ENCODE measurements at regions not wholly inside any gene's neighbourhood (a gene's known extent, or its start where the extent isn't known, plus 50 kb on each side); places are given as distances from the start of the nearest gene placed in this dataset.

DNA sequence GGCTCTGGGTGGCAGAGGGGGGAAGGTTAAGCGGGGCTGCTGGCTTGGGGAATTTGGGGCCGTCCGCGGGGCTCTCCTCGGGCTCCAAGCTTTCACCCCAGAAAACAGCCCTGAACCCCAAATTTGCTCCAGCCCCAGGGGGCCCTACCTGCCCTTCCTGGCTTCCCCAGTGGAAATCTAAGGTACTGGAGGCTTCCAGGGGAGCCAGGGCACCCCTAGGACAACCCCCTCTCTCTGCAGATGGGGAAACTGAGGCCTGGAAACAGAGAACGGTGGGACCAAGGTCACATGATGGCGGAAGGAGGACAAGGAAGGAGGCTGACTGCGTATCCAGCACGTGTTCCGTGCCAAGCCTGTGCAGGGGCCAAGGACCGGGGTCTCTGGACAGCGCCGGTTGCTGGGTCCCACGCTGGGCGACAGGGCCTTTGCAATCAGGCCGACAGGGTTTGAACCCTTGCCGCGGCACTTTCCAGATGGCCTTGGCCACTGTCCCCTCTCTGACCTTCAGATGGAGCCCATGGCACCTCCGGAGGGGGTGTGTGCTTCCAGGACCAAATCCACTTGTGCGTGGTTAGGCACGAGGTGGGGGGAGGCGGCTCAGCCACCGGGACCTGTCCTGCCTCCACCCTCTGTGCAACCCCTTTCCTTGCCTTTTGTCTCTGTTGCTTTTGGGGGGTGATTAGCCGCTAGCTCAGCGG, 183.1 kb downstream of the C9orf50 start:
- Histone ChIP-seq H3K36me3 (no peaks in the 10 kb centered on the region), H3K4me3 (peak overlapping the region; percentile 33 to 65 (median 54)), H3K27me3 (peaks cover 0 to 27% (median 0%) of the 10 kb centered on the region in 9 donors), H3K9me3 (peaks cover 0 to 4% (median 0%) of the 10 kb centered on the region in 12 donors), H3K27ac (peak overlapping the region; percentile 20 to 86 (median 72)), H3K4me1 (peaks cover 0 to 24% (median 14%) of the 10 kb centered on the region in 12 donors)
- intact Hi-C loops (cut with DNase I) = loop anchor here in 2 of 10 donors (1.0 to 2.0 kb wide), 3 partner anchors 21 to 55 kb away; no protein-coding TSS in a partner anchor
- ATAC-seq = peak in 3 of 4 donors; percentile 40 to 47 (median 43)
- no peak for TF ChIP-seq POLR2A (IDR thresholded peaks at IDR 0.05)
- TF ChIP-seq, protein P1, sequence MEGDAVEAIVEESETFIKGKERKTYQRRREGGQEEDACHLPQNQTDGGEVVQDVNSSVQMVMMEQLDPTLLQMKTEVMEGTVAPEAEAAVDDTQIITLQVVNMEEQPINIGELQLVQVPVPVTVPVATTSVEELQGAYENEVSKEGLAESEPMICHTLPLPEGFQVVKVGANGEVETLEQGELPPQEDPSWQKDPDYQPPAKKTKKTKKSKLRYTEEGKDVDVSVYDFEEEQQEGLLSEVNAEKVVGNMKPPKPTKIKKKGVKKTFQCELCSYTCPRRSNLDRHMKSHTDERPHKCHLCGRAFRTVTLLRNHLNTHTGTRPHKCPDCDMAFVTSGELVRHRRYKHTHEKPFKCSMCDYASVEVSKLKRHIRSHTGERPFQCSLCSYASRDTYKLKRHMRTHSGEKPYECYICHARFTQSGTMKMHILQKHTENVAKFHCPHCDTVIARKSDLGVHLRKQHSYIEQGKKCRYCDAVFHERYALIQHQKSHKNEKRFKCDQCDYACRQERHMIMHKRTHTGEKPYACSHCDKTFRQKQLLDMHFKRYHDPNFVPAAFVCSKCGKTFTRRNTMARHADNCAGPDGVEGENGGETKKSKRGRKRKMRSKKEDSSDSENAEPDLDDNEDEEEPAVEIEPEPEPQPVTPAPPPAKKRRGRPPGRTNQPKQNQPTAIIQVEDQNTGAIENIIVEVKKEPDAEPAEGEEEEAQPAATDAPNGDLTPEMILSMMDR (IDR thresholded peaks at IDR 0.05) = peak in 3 of 12 donors; percentile 3 to 24 (median 14)
- 16 to 33% (median 20%) methylated on average over 20 to 25 of the region's 25 CpGs for WGBS, 4 donors
- DNase-seq = peak in 3 of 5 donors; percentile 35 to 57 (median 45)

DNA sequence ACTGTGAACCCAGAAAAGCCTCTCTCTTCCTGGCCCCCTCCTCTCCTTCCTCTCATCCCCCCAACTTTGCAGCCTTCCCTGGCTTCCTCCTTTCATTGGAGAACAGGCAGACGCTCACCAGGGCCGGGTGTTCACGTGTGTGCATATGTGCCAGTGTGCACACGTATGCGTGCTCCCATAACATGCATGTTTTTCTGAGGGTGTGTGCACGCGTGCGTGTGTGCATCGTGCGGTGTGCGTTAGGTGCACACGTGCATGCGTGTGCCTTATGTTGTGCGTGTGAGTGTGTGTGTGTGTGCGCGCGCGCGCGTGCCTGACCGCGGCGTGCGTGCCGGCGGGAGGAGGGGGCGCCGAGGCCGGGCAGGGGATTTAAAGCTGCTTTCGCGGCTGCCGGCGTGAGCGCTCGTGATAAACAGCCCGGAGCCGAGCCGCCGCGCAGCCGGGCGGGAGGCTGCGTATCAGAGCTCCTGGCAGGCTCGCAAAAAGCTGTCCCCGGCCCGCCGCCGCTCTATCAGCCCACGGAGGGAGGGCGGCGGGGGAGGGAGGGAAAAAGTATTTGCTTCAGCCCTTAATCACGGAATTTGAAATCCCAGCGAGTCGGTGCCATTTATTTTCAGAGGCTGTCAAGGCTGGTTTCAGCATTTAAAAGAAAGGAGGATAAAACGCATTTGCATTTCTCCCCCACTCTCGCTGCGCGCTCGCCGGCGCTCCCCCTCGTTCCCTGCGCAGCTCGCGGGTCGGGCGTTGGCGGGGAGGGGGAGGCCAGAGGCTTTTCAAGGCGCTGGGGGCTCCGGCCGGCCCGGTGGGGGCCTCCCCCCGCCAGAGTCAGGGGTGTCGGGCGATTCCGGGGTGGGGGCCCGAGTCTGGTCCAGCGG, 183.9 kb downstream of the C9orf50 start:
- Histone ChIP-seq H3K27ac (peak overlapping the region; percentile 20 to 86 (median 72)), H3K4me3 (peak overlapping the region; percentile 33 to 65 (median 54)), H3K36me3 (no peaks in the 10 kb centered on the region), H3K4me1 (peaks cover 0 to 27% (median 14%) of the 10 kb centered on the region in 12 donors), H3K9me3 (peaks cover 0 to 4% (median 0%) of the 10 kb centered on the region in 12 donors), H3K27me3 (peaks cover 0 to 27% (median 0%) of the 10 kb centered on the region in 9 donors)
- TF ChIP-seq, protein P1 (IDR thresholded peaks at IDR 0.05) = no peak
- no peak for TF ChIP-seq POLR2A (IDR thresholded peaks at IDR 0.05)
- ATAC-seq (peak; percentile 45 to 88 (median 82)), DNase-seq (peak; percentile 67 to 86 (median 78))
- 3 to 9% (median 5%) methylated on average over 64 to 78 of the region's 78 CpGs for WGBS, 4 donors
- intact Hi-C loops (cut with DNase I) = loop anchor here in 1 of 10 donors (1.0 to 2.0 kb wide), 2 partner anchors 45 to 54 kb away; no protein-coding TSS in a partner anchor

DNA sequence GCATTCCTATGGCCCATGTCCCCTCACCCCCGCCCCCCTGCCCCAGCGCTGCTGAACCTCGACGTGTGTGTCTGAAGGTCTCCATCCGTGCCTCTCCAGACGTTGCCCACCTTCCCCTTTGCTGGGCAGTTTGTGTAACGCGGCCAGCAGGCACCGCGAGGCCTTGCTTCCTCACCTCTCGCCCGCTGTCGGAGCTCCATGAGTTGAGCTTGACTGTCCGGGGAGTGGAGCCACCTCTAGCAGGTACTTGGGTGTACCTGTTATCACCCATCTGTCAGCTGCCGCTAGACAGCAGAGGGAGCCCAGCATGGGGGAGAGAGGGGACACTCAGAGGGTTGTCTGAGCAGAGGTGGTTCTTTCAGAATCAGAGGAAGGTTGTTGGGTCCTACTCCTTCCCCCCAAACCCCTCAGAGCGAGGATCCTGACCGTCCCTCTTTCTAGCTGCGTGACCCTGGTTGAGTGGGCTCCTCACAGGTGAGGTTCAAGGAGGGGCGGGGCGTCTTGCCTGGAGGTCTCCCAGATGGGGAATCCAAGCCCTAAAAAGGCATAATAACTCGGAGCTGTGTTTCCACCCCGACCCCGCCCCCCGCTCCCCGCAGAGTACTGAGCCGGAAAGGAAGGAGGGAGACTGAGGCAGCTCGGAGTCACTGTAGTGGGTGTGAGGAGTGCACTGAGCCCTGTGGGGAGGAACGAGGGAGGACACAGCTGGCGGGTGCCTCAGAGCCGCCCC, 184.7 kb downstream of the C9orf50 start:
- peaks cover 0 to 4% (median 0%) of the 10 kb centered on the region in 12 donors for H3K9me3 ChIP-seq
- H3K4me1 ChIP-seq = peaks cover 0 to 27% (median 14%) of the 10 kb centered on the region in 12 donors
- H3K27ac ChIP-seq = peak overlapping the region in 2 of 12 donors; percentile 73 to 86
- H3K27me3 ChIP-seq = peaks cover 0 to 27% (median 0%) of the 10 kb centered on the region in 9 donors
- intact Hi-C loops (cut with DNase I) = loop anchor here in 1 of 10 donors (2.0 kb wide), 1 partner anchor 53 kb away; no protein-coding TSS in a partner anchor
- TF ChIP-seq, protein P1 (IDR thresholded peaks at IDR 0.05) = no peak
- no peak for TF ChIP-seq POLR2A (IDR thresholded peaks at IDR 0.05)
- ATAC-seq (no peak), DNase-seq (peak in 1 of 5 donors; percentile 21)
- 51 to 62% (median 58%) methylated on average over 27 to 30 of the region's 30 CpGs for WGBS, 4 donors
- H3K36me3 ChIP-seq = no peaks in the 10 kb centered on the region
- peak overlapping the region in 3 of 12 donors; percentile 52 to 63 (median 61) for H3K4me3 ChIP-seq

Measured in heart left ventricle (tissue), 16 donors.